Posterior vena cava (tissue), 2 donors: ENCODE measurements at regions not wholly inside any gene's neighbourhood (a gene's known extent, or its start where the extent isn't known, plus 50 kb on each side); places are given as distances from the start of the nearest gene placed in this dataset.

Experiments used
- DNase-seq: peaks from one replicate; pipeline ENCODE4 v3.0.0-alpha.2; 2020; ENCODE audit warnings: low spot score
- intact Hi-C, 2 donors: fragments of 100-400 bp; cut with DNase I; formaldehyde crosslinking; loops; one replicate each; pipeline versions ENCODE4 v1.14.1 to v1.14.2; 2022 to 2023
- donor health status: DM: yes; HTN: yes; CAD: no.
- donor health status: DM: yes; HTN: yes; CAD: no.

DNA sequence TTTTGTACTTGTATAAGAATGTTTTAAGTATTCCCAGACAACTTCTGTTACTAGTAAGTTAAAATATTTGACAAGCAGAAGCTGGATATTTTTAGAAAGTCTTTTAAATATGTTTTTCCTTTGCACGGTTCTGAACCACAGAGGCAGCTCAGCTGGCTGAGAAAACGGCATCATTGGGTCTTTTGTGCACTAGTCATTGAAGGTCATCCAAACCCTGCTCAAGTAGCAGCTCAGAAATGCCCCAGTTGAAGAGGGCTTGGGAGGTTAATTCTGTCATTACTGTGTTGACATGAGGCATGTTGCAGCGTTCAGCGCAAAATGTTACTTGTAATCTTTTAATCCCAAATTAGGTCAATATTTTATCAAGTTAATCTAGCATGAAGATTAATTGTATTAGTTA, 383.7 kb upstream of the FAM241A start:
- intact Hi-C loops, result no loop called here
- no peak for DNase-seq

DNA sequence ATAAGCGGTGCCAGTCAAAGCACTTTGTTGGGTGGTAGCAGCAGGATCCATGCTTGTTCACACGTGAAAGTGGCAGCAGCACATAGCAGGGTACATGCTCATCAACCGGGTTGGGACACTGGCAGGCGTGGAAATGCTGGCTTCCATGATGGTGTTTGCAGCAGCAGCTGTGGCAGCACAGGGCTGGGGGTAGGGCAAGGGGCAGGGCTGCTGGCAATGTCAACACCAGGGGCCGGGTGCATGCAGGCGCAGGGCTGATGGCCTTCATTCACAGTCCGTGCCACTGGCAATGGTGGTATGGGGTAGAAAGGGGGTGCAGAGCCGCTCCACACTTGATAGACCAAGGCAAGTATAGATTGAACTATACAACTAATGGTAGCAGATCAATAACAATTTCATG, 374.7 kb upstream of the FAM241A start:
- peak; percentile 58 for DNase-seq
- intact Hi-C loops, result no loop called here

DNA sequence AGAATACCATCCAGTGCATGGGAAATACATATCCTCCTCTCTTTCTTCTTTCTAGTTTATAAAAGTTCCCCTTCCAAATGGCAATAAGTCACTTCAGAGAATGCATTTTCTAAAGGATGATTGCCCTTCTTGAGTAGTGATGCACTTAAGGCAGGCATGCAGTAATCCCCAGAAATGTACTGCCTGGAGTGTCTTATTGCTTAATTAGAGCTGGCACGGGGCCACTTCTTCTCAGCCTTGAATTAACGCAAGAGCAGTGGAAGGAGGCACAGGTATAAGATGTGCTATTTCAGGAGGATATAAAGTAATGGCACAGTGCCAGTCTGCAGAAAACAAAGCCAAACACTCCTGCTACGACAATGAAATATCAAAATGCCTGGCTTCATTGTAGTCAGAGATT, 371.4 kb upstream of the FAM241A start:
- intact Hi-C loops, result no loop called here
- DNase-seq, result no peak

DNA sequence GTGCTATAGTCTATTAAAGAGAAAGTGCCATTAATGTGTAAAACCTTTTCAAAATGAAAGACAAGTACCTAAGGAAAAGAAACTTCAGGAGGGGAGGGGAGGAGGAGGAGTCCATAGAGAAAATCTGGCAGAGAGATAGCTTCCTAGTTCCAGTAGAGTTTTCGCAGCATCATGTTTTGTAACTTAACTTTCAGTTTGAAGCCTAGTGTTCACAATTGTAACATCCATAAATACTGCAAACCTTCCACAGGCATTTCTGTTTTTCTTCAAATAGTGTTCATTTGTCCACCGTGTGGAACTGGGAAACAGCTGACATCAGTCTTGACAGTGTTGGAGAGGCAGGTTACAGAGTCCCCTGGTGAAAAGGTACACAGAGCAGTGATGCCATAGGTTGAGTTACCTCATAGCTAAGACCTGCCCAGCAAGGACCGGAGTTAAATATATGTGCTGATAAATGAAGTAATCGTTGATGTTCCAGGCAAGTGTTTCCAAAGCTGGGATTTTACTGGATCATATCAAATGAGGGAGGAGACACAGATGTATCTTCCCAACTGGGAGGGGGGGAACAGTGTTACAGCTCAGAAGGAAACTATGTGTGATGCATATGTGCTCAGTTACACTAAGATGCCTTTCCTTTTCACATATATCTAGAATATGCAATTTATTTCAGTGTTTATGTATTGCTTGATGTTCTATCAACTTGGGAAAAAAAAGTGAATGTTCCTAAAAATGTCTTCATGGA, 369.5 kb upstream of the FAM241A start:
- DNase-seq, result no peak
- intact Hi-C loops, result no loop called here

DNA sequence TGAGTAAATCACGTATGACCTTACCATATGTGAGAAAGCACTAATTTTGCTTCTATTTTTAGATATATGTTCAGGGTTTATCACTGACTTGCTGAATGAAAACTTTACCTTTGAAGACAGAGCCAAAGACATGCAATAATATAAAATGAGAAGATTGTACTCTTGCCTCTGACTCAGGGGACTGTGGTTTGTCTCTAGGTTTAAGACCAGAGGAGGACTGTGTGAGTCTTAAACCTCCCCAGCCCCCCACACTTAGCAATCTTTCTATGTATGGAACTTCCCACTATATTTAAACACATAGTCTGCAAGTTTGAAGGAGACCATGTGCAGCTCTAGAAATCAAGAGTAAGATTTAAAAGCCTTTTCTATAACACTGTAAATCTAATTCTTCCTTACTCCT, 368.7 kb upstream of the FAM241A start:
- DNase-seq, result no peak
- intact Hi-C loops, result no loop called here

DNA sequence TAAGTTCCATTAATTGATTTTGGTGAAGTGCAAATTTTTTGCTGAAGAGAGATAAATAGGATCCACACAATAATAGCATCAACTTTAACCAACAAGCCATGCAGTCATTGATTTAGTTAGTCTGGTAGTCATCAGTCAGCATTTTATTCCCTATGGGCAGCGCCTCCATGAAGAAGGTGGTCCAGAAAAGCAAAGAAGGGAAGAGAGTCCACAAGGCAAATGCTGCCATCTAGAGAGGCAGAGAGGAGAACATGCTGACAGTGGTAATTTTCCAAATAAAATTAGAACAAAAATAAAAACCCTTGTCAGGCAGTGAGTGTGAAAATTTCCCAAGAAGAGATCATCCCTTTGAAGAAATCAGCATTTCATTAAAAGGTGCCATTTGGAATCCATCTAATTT, 366.7 kb upstream of the FAM241A start:
- intact Hi-C loops, result no loop called here
- no peak for DNase-seq

DNA sequence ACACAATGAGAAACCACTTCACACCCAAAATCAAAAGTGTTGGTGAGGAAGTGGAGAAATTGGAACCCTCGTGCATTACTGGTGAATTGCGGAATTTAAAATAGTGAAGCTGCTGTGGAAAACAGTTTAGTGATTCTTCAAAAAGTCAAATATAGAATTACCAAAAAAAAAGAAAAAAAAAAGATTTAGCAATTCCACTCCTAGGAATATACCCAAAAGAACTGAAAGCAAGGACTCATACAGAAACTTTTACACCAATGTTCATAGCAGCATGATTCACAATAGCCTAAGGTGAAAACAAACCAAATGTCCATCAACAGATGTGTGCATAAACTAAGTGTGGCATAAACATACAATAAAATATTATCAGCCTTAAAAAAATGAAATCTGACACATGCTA, 364.3 kb upstream of the FAM241A start:
- DNase-seq, result no peak
- intact Hi-C loops, result no loop called here

DNA sequence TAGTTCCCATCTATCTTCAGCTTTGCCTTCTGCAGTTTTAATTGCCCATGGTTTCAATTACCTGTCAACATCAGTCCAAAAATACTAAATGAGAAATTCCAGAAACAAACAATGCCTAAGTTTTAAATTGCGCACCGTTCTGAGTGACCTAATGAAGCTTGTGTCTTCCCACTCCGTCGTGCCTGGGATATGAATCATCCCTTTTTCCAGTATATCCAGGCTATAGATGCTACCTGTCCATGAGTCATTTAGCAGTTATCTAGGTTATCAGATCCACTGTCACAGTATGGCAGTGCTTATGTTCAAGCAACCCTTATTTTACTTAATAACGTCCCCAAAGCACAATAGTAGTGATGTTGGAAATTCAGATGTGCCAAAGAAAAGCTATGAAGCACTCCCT, 363.6 kb upstream of the FAM241A start:
- DNase-seq, result no peak
- intact Hi-C loops, result no loop called here

DNA sequence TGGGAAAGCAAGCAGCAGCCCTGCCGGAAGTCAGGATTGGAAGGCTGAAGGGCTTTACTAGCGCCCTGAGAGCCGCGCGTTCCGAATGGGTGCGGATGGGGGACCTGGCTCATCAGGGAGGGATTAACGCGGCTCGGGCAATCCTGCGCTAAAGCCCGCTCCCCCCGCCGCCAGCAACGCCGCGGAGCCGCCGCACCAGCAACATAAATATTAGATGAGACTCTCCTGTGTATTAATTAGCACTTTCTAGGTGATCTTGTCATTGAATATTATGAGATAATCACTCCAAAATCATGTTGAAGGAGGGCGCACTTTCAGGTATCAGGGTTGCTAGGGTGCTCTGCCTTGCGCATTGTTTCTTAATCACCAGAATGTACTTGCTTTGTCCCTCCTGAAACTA, 357.2 kb upstream of the FAM241A start:
- no peak for DNase-seq
- intact Hi-C loops, result no loop called here

DNA sequence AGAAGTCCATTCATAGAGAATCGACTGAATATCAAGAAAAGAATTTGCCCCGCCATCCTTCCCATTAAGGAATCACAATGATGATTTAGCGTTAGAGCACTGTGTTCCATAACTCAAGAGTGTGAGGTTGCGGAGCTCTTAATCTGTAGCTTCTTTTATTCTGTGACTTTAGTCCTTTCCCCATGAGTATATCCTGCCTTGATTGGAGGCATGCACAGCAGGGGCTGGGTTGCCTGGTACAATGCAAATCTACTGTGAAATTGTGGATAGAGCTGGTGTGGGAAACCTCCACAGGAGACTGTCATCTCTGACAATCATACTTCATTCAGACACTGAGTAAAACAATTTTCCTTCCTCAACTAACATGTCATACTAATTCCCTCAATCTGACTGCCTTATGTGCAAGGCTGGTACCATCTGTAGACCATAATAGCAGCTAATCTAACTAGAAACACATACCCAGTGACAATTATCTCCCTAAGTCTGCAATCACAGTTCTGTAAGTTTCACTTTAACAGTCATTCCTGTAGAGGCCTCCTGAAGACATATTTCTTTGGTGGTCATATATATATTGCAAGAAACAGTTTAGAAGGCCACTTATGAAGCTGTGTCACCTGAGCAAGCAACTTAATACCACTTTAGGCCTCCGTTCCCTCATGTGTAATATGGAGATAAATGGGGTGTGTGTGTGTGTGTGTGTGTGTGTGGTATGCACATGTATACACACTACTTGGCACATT, 355.2 kb upstream of the FAM241A start:
- no peak for DNase-seq
- intact Hi-C loops, result no loop called here

DNA sequence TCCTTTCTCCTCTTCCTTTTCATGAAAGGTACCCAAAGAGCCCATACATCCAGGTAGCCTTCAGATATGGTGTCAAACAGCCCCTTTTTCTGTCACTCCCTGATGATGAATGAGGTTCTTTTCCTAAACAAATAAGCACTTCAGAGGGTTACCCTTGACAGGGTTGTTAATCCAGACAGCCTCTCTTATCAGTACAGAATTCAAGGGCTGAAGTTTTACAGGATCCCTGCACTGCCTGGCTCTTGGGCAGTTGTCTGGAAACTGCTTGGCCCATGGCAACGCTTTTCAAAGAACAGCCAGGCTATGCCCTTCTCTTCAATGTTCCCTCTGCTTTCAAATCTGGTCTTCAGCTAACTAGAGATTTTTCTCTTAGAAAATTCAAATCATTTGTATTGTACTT, 352.6 kb upstream of the FAM241A start:
- no peak for DNase-seq
- intact Hi-C loops, result no loop called here

DNA sequence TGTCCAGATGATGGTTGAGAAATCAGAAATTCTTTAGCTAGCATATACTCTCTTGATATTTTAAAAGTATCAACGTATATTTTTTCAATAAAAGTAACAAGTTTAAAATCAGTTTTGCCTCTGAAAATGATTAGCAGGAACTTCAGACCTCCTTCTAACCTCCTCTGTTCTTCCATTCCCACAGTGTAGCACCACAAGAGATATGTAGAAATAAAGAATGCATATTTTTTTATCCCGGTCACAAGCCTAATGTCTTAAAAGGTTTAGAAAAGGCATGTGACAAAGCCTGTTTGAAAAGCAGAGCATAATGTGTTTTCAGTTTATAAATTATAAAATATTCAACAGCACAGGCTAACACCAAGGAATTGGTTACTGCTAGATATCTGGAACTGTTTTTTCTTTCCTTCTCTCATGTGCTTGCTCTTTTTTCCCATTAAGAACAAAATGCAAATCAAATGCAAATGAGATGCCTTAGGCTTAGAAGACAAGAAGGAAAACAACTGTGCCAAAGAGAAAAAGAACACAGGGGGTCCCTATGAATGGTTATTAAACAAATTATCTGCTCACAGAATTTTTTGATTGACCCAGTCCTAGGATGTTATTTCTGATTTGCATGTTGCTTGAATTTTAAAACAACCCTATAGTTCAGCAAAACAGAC, 351.7 kb upstream of the FAM241A start:
- intact Hi-C loops, result no loop called here
- no peak for DNase-seq

DNA sequence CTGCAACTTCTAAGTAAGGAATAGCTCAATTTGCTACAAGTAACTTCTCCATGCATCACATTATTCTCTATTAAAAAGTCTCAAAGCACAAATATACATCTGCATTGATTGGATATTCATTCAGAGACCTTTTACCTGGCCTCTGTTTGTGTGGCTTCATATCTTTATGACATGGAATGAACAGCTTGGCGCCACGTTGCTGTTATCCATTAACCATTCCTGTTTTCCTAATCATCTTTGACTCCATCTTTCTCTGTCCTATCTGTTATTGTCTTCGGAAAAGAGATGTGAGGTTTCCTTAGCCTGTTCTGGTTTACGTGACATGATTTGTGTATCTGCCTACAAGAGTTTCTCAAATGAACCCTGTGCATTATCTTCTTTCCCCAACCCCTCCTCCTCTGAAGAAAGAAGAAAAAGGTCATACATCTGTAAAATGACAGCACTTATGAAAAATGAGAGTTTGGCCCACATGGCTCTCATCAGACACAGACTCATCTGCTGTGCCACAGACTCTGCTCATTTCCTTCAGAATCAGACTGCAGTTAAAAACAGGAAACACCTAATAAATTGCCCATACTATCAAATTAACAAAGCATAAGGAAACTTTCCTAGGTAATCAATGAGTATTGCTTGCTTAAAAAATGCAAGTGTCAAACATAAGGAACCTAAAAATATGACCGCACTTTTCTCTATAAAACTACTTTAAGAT, 347.6 kb upstream of the FAM241A start:
- no peak for DNase-seq
- intact Hi-C loops, result no loop called here

DNA sequence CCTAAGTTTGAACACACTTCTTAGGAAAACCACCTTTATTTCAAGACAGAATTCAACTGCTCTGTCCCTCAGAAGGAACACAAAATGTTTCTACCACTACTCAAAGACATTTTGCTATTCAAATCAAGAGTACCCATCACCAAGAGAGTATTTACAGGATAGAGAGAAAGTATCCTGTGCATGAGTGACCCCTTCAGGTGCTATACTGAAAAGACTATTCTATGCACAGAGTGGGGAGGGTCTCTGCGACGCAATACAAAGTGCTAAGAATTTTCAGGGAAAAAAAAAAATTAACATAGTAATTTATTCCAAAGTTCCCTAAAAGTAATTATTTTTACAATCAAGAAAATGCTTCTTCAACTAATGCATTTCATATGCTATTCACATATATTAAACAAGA, 346.4 kb upstream of the FAM241A start:
- intact Hi-C loops, result no loop called here
- no peak for DNase-seq

DNA sequence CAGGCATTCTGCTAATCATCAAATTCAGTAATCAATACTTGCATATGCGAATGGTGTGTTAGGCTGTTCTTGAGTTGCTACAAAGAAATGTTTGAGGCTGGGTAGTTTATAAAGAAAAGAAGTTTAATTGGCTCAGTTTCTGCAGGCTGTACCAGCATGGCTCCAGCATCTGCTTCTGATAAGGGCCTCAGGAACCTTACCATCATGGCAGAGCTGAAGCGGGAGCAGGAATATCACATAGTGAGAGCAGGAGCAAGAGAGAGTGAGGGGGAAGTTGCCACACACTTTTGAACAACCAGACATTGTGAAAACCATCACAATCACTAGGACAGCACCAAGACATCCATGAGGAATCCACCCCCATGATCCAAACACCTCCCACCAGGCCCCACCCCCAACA, 344.7 kb upstream of the FAM241A start:
- DNase-seq, result no peak

DNA sequence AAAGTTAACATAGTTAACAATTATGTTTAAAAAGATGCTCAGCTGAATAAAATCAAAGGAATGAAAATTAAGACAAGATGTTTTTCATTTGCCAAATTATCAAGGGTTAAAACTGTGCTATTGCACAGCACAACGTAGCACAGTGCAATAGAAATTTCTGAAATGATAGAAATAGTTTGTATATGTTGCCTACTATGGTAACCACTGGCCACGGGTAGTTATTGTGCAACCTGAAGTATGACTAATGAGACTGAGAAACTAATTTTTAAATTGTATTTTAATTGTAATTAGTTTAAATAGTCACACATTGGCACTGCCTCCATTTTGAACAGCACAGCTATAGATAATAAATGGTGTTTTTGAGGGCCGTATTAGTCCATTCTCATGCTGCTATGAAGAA, 343.1 kb upstream of the FAM241A start:
- DNase-seq, result no peak
- intact Hi-C loops, result no loop called here

More for the DNA sequence above, 344.7 kb upstream of the FAM241A start:
- intact Hi-C loops, result no loop called here

DNA sequence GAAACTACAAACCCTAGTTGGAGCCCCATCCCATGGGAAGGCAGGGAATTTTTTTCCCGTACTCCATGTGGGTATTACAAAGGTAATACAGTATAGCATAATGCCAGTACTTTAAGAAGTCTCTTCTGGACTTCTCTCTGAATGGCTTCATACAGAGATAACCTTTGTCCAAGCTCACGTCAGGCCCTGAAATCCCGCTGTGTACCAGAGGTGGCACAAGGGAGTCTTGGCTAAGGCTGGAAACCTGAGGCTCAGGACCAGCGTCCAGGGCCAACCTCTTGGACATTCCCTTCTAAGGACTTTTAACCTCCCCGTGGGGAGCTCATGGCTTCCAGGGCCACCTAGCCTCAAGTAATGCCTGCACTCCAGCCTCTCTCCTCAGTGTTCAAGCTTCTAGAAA, 338.9 kb upstream of the FAM241A start:
- DNase-seq, result no peak
- intact Hi-C loops, result no loop called here

DNA sequence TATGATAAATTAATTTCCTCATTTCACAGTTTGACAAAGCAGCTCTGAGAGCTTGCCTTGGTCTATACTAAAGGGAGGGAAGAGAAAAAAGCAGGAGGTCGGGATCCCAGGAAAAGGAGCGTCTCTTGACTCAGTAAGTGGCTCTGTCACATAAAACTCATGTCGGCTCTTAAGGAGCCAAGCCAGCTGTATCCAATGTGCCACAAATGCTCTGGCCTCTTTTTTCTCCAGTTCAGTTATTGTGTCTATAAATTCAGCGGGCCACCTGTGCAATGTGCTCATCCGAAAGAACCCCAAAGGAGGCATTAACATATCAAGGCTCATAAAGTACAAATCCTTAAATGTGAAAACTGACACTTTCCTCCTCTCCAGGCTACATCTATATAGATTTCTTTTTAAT, 337.7 kb upstream of the FAM241A start:
- no peak for DNase-seq
- intact Hi-C loops, result no loop called here

DNA sequence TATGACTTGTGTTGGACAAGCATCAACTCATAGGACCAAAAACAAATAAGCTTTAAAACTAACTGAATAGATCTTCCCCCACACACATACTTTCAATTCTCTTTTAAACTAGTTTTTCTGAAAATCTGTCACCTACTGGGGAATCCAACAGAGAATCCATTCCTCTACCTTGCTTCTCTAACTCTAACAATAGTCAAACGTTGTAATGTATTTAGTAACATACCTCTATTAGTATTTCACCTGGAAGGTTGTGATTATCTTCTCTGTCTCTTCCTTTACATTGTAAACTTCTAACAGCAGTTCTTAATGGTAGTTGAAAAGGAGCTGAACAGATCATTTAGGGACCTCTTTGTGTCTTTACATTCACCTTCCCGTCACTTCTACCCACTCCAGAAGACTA, 337.1 kb upstream of the FAM241A start:
- intact Hi-C loops, result no loop called here
- DNase-seq, result no peak

DNA sequence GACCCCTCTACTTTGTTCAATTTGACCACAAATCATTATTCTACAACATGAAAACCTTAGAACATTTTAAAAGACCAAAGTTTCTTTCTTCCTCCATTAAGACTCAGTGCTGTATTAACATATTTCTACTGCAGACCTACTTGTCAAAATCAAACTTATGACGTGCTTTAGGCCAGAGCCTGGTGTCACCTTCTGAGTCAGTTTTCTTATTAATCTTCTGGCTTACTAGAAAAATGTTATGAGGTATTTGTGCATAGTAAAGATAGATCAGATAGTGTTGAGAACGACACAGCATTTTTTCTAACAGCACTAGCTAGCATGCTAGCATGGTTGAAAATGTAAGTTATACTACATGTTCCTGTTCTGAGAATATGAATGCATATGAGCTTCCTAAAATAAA, 333.6 kb upstream of the FAM241A start:
- intact Hi-C loops, result no loop called here
- no peak for DNase-seq
